K562 (cell line): ENCODE measurements at regions not wholly inside any gene's neighbourhood (a gene's known extent, or its start where the extent isn't known, plus 50 kb on each side); places are given as distances from the start of the nearest gene placed in this dataset.

Experiments used
- EP300 ChIP-seq: IDR thresholded peaks from 2 replicates; pipeline ENCODE4 v1.6.1; 2012; ENCODE audit warnings: low read length, improper control_type of control experiment
- FOXA1 ChIP-seq: fragments of 450-650 bp; IDR thresholded peaks from 2 replicates; pipeline ENCODE4 v1.6.1; 2016; ENCODE audit warnings: mild to moderate bottlenecking, borderline replicate concordance
- HDAC2 ChIP-seq: fragments of 450-650 bp; IDR thresholded peaks from 2 replicates; pipeline ENCODE4 v1.6.1; 2016; ENCODE audit warnings: mild to moderate bottlenecking
- JUND ChIP-seq, 2 experiments: IDR thresholded peaks; 2 replicates in 1 of 2; 3 replicates in 1 of 2; pipeline ENCODE4 v1.6.1; 2011; ENCODE audit warnings: borderline replicate concordance in 2 of 2, low read depth in 2 of 2, low read length in 2 of 2, improper control_type of control experiment in 1 of 2, missing biosample characterization in 1 of 2, missing genetic modification characterization in 1 of 2, missing genetic modification reagents in 1 of 2
- POLR2A ChIP-seq: fragments of 450-650 bp; conservative IDR thresholded peaks from 2 replicates; pipeline ENCODE4 v1.6.1; 2016
- POLR2AphosphoS5 ChIP-seq: IDR thresholded peaks from 2 replicates; pipeline ENCODE4 v1.6.1; 2011; ENCODE audit warnings: mild to moderate bottlenecking, low read depth, low read length, moderate library complexity; ENCODE audit not compliant: control insufficient read depth, insufficient read depth
- RAD21 ChIP-seq, 2 experiments: fragments of 250-450 bp in 1 of 2; fragments of 450-650 bp in 1 of 2; sonication (Bioruptor Pico) in 1 of 2; formaldehyde crosslinking in 1 of 2; IDR thresholded peaks in 1 of 2; conservative IDR thresholded peaks in 1 of 2; 2 replicates each; pipeline versions ENCODE4 v1.4.0 to v1.8.0; 2020 to 2022; ENCODE audit warnings: mild to moderate bottlenecking in 2 of 2, moderate library complexity in 1 of 2
- TF ChIP-seq, protein P1 (sequence below), 2 experiments: fragments of 450-650 bp; formaldehyde crosslinking in 1 of 2; IDR thresholded peaks; 2 replicates each; pipeline versions ENCODE4 v1.4.0 to v1.6.1; 2014 to 2020; ENCODE audit warnings: mild to moderate bottlenecking in 2 of 2, borderline replicate concordance in 1 of 2, low read depth in 1 of 2
- TF ChIP-seq, protein P2 (sequence below), 3 experiments: IDR thresholded peaks in 2 of 3; conservative IDR thresholded peaks in 1 of 3; 2 replicates each; pipeline ENCODE4 v1.5.1; 2011 to 2012; ENCODE audit warnings: low read length in 3 of 3, mild to moderate bottlenecking in 3 of 3, control low read depth in 2 of 3, improper control_type of control experiment in 1 of 3, inconsistent platforms in 1 of 3, low read depth in 1 of 3, mixed read lengths in 1 of 3, moderate library complexity in 1 of 3; ENCODE audit not compliant: insufficient read depth in 2 of 3
- TF ChIP-seq, protein P3 (sequence below): fragments of 450-650 bp; IDR thresholded peaks from 2 replicates; pipeline ENCODE4 v1.6.1; 2017; ENCODE audit warnings: antibody characterized with exemption, mild to moderate bottlenecking
- TF ChIP-seq, protein P4 (sequence below): sonication (generic); formaldehyde crosslinking; IDR thresholded peaks from 2 replicates; pipeline ENCODE4 v1.9.0; 2022; ENCODE audit warnings: mild to moderate bottlenecking, missing genetic modification reagents

DNA sequence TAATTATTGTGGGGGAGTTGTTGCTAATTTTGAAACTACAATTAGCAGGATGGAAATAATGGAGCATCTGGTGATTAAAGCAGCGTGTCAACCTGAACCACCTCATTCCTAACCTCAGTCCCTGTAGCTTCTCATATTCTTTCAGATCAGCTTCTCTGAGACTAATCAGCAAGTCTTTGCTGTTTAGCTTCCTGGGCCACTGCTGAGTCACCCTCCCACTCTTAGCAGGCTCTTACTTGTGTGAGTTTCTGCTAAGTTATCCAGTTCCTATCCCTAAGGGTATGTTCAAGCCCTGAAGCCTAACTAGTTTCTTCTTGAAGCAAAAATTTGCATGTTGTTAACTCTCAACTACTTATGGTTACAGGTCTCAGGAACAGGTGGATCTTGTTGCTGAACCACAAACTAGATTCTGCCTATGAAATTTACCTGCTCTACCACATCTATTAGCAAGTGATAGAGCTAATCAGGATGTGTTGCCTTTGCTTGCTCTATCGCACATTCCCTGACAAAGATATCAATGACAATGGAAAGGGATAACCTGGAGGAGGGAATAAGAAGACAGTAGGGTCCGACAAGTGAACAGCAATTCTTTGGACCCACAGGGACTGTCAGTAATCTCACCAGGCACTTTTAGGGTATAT, 134.2 kb downstream of the EIF4E start:
- TF ChIP-seq POLR2AphosphoS5 (no peak), EP300 (peak; percentile 47; the same call in 1 of the 2 replicates), RAD21 (CRISPR knock-in tag; conservative IDR thresholded peaks at IDR 0.05 in 1 of 2, IDR thresholded peaks at IDR 0.05 in 1 of 2) (peak in 1 of 2 experiments; percentile 11; a peak in 1 of 4 replicates), HDAC2 (no peak), FOXA1 (no peak), JUND (IDR thresholded peaks at IDR 0.05; ENCODE audit: borderline replicate concordance, low read depth, low read length) (peak; percentile 85), JUND (tag; IDR thresholded peaks at IDR 0.05; ENCODE audit: borderline replicate concordance, low read depth, low read length) (peak; percentile 82; the same call in 2 of the 3 replicates), POLR2A (no peak)
- TF ChIP-seq, protein P1, sequence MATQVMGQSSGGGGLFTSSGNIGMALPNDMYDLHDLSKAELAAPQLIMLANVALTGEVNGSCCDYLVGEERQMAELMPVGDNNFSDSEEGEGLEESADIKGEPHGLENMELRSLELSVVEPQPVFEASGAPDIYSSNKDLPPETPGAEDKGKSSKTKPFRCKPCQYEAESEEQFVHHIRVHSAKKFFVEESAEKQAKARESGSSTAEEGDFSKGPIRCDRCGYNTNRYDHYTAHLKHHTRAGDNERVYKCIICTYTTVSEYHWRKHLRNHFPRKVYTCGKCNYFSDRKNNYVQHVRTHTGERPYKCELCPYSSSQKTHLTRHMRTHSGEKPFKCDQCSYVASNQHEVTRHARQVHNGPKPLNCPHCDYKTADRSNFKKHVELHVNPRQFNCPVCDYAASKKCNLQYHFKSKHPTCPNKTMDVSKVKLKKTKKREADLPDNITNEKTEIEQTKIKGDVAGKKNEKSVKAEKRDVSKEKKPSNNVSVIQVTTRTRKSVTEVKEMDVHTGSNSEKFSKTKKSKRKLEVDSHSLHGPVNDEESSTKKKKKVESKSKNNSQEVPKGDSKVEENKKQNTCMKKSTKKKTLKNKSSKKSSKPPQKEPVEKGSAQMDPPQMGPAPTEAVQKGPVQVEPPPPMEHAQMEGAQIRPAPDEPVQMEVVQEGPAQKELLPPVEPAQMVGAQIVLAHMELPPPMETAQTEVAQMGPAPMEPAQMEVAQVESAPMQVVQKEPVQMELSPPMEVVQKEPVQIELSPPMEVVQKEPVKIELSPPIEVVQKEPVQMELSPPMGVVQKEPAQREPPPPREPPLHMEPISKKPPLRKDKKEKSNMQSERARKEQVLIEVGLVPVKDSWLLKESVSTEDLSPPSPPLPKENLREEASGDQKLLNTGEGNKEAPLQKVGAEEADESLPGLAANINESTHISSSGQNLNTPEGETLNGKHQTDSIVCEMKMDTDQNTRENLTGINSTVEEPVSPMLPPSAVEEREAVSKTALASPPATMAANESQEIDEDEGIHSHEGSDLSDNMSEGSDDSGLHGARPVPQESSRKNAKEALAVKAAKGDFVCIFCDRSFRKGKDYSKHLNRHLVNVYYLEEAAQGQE (IDR thresholded peaks at IDR 0.05; ENCODE audit: borderline replicate concordance), result no peak
- TF ChIP-seq, protein P1 (CRISPR knock-in tag; IDR thresholded peaks at IDR 0.05; ENCODE audit: low read depth), result no peak
- TF ChIP-seq, protein P2, sequence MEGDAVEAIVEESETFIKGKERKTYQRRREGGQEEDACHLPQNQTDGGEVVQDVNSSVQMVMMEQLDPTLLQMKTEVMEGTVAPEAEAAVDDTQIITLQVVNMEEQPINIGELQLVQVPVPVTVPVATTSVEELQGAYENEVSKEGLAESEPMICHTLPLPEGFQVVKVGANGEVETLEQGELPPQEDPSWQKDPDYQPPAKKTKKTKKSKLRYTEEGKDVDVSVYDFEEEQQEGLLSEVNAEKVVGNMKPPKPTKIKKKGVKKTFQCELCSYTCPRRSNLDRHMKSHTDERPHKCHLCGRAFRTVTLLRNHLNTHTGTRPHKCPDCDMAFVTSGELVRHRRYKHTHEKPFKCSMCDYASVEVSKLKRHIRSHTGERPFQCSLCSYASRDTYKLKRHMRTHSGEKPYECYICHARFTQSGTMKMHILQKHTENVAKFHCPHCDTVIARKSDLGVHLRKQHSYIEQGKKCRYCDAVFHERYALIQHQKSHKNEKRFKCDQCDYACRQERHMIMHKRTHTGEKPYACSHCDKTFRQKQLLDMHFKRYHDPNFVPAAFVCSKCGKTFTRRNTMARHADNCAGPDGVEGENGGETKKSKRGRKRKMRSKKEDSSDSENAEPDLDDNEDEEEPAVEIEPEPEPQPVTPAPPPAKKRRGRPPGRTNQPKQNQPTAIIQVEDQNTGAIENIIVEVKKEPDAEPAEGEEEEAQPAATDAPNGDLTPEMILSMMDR (IDR thresholded peaks at IDR 0.05 in 2 of 3, conservative IDR thresholded peaks at IDR 0.05 in 1 of 3; ENCODE audit: insufficient read depth in 2 of 3, low read depth in 1 of 3, low read length in 3 of 3), result no peak
- TF ChIP-seq, protein P3, sequence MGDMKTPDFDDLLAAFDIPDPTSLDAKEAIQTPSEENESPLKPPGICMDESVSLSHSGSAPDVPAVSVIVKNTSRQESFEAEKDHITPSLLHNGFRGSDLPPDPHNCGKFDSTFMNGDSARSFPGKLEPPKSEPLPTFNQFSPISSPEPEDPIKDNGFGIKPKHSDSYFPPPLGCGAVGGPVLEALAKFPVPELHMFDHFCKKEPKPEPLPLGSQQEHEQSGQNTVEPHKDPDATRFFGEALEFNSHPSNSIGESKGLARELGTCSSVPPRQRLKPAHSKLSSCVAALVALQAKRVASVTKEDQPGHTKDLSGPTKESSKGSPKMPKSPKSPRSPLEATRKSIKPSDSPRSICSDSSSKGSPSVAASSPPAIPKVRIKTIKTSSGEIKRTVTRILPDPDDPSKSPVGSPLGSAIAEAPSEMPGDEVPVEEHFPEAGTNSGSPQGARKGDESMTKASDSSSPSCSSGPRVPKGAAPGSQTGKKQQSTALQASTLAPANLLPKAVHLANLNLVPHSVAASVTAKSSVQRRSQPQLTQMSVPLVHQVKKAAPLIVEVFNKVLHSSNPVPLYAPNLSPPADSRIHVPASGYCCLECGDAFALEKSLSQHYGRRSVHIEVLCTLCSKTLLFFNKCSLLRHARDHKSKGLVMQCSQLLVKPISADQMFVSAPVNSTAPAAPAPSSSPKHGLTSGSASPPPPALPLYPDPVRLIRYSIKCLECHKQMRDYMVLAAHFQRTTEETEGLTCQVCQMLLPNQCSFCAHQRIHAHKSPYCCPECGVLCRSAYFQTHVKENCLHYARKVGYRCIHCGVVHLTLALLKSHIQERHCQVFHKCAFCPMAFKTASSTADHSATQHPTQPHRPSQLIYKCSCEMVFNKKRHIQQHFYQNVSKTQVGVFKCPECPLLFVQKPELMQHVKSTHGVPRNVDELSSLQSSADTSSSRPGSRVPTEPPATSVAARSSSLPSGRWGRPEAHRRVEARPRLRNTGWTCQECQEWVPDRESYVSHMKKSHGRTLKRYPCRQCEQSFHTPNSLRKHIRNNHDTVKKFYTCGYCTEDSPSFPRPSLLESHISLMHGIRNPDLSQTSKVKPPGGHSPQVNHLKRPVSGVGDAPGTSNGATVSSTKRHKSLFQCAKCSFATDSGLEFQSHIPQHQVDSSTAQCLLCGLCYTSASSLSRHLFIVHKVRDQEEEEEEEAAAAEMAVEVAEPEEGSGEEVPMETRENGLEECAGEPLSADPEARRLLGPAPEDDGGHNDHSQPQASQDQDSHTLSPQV, result no peak
- TF ChIP-seq, protein P4, sequence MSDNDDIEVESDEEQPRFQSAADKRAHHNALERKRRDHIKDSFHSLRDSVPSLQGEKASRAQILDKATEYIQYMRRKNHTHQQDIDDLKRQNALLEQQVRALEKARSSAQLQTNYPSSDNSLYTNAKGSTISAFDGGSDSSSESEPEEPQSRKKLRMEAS (CRISPR knock-in tag), result no peak
